ENCODE measurements at regions not wholly inside any gene's neighbourhood (a gene's known extent, or its start where the extent isn't known, plus 50 kb on each side); places are given as distances from the start of the nearest gene placed in this dataset.

DNA sequence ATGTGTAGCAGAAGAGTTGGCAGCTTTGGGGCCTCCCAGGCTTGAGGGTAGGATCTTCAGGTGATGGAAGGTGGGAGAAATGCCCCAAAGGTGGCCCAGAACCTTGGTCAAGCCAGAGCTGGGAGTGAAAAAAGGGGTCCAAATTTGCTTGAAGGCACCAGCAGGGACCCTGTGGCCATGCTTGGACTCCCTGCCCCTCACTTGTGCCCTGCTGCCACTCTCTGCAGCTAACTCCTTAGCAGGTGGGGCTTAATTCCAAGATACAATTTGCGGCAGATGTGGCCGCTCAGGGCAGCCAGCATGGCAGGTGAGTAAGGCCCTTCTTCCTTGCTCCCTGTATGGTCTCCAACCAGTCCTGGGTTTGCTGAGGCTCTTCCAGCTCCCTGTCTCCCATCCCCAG lies 51.3 kb upstream of the ADRA1D start:
- no peak overlapping the region for H3K4me3 ChIP-seq (replicated peaks in 1 of 2; ENCODE audit: low read depth in 1 of 2, low read length in 2 of 2)
- ChIA-PET CTCF (no interaction called here), POLR2A (no interaction called here), RAD21 (ENCODE audit: low non-redundant PET in 1 of 2, low total read pairs in 2 of 2, uncharacterized antibody in 2 of 2, unreplicated experiment in 2 of 2) (no interaction called here)
- no peaks in the 10 kb centered on the region for H4K20me1 ChIP-seq (ENCODE audit: insufficient read depth)
- H3K79me2 ChIP-seq (ENCODE audit: insufficient read depth, low read length), result no peaks in the 10 kb centered on the region
- H3K9me3 ChIP-seq (ENCODE audit: control insufficient read depth in 1 of 2, insufficient read depth in 1 of 2, low read depth in 1 of 2, low read length in 2 of 2), result no peaks in the 10 kb centered on the region
- no peak for ATAC-seq
- no peak for DNase-seq (ENCODE audit: low read depth, low spot score)
- BruUV-seq (replicated peaks), result no TSS peak
- H3K27me3 ChIP-seq (ENCODE audit: insufficient read depth, low read length), result no peaks in the 10 kb centered on the region
- H3K36me3 ChIP-seq (ENCODE audit: control insufficient read depth in 1 of 2, insufficient read depth in 2 of 2, low read length in 2 of 2), result no peaks in the 10 kb centered on the region
- no peak overlapping the region for H2AFZ ChIP-seq (ENCODE audit: low read depth, low read length, poor library complexity, severe bottlenecking)
- no peak overlapping the region for H3K27ac ChIP-seq (ENCODE audit: low read depth, low read length)
- no peak for TF ChIP-seq POLR2A (IDR thresholded peaks at IDR 0.05; ENCODE audit: borderline replicate concordance, extremely low read depth, insufficient read depth, insufficient read length)
- no peak for TF ChIP-seq EGR1 (IDR thresholded peaks at IDR 0.05; ENCODE audit: low read depth)
- TF ChIP-seq CTCF (IDR thresholded peaks at IDR 0.05 in 2 of 3, conservative IDR thresholded peaks at IDR 0.05 in 1 of 3; ENCODE audit: borderline replicate concordance in 1 of 3, insufficient read depth in 1 of 3, low read depth in 2 of 3, low read length in 2 of 3), result no peak
- no peak for TF ChIP-seq SP1 (IDR thresholded peaks at IDR 0.05; ENCODE audit: low read depth)
- TF ChIP-seq ELF1 (IDR thresholded peaks at IDR 0.05; ENCODE audit: borderline replicate concordance, low read depth), result no peak
- TF ChIP-seq FOSL1 (IDR thresholded peaks at IDR 0.05; ENCODE audit: low read depth), result no peak
- no peak for TF ChIP-seq EZH2phosphoT487 (IDR thresholded peaks at IDR 0.05; ENCODE audit: borderline replicate concordance)
- TF ChIP-seq, protein P1, sequence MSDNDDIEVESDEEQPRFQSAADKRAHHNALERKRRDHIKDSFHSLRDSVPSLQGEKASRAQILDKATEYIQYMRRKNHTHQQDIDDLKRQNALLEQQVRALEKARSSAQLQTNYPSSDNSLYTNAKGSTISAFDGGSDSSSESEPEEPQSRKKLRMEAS (IDR thresholded peaks at IDR 0.05), result no peak
- TF ChIP-seq, protein P2, sequence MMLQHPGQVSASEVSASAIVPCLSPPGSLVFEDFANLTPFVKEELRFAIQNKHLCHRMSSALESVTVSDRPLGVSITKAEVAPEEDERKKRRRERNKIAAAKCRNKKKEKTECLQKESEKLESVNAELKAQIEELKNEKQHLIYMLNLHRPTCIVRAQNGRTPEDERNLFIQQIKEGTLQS (IDR thresholded peaks at IDR 0.05), result no peak
- TF ChIP-seq REST (IDR thresholded peaks at IDR 0.05; ENCODE audit: low read depth), result no peak
- no peak for TF ChIP-seq ZFX (IDR thresholded peaks at IDR 0.05)
- no peak for TF ChIP-seq CEBPB (IDR thresholded peaks at IDR 0.05; ENCODE audit: low read depth)
- no peak for TF ChIP-seq RAD21 (IDR thresholded peaks at IDR 0.05; ENCODE audit: low read depth)
- no peak for TF ChIP-seq SIN3A (IDR thresholded peaks at IDR 0.05; ENCODE audit: low read depth)
- H3K4me2 ChIP-seq (ENCODE audit: low read length), result no peak overlapping the region
- peaks cover 0 to 8% of the 10 kb centered on the region in 2 experiments; a peak in 1 of 4 replicates for H3K4me1 ChIP-seq (ENCODE audit: control insufficient read depth in 1 of 2, insufficient read depth in 2 of 2, low read length in 2 of 2)
- intact Hi-C loops (cut with micrococcal nuclease), result no loop called here
- no peaks in the 10 kb centered on the region for H3K9me2 ChIP-seq (ENCODE audit: insufficient read depth)
- no peak overlapping the region for H3K9ac ChIP-seq (ENCODE audit: low read length)
